HCT116 (cell line): ENCODE measurements at regions not wholly inside any gene's neighbourhood (a gene's known extent, or its start where the extent isn't known, plus 50 kb on each side); places are given as distances from the start of the nearest gene placed in this dataset.

Experiments
- ATAC-seq: fragments of 200-7000 bp; cut with Tn5 transposase; 2 replicates; pipeline ENCODE4 v1.9.1; 2020; ENCODE audit warnings: mild to moderate bottlenecking, moderate library complexity
- BruUV-seq: library from RNA; stranded (reverse); fragments of 400-500 nt; replicated peaks from 2 replicates; lab custom pipeline; 2021; lab: Mats Ljungman, UMichigan
- CTCF ChIA-PET: fragments of 300-600 bp; sonication (Branson Sonifier 250); formaldehyde crosslinking; loops from one replicate; lab custom pipeline; 2021; ENCODE audit warnings: antibody characterized with exemption; lab: Charles Lee
- POLR2A ChIA-PET: fragments of 300-600, 350-600 bp; sonication (Branson Sonifier 250); formaldehyde crosslinking; loops from one replicate; lab custom pipeline; 2021; ENCODE audit warnings: antibody characterized with exemption; lab: Charles Lee
- RAD21 ChIA-PET, 2 experiments: fragments of 300-600 bp; sonication (Branson Sonifier 250); formaldehyde crosslinking; loops; one replicate each; lab custom pipeline; 2023; ENCODE audit warnings: low total read pairs in 2 of 2; ENCODE audit not compliant: uncharacterized antibody in 2 of 2, unreplicated experiment in 2 of 2, low non-redundant PET in 1 of 2; lab: Charles Lee
- DNase-seq: peaks from one replicate; pipeline ENCODE4 v3.0.0-alpha.2; 2010; ENCODE audit warnings: low read depth, low spot score
- H2AFZ ChIP-seq: fragments of 200-600 bp; shearing (Covaris generic), sonication (generic); 2 replicates; pipeline ENCODE4 v1.6.1; 2017; ENCODE audit warnings: low read depth, mixed run types, mixed read lengths, antibody characterized with exemption, low read length; ENCODE audit not compliant: poor library complexity, severe bottlenecking
- H3K27ac ChIP-seq: 2 replicates; pipeline ENCODE4 v1.5.1; 2012; ENCODE audit warnings: low read depth, low read length
- H3K27me3 ChIP-seq: fragments of 200-600 bp; sonication (generic); 2 replicates; pipeline ENCODE4 v1.6.1; 2016; ENCODE audit warnings: mixed run types, low read length, mixed read lengths; ENCODE audit not compliant: insufficient read depth
- H3K36me3 ChIP-seq, 2 experiments: fragments of 200-500 bp in 1 of 2; fragments of 200-600 bp in 1 of 2; sonication (Bioruptor generic) in 1 of 2; sonication (generic) in 1 of 2; 2 replicates each; pipeline versions ENCODE4 v1.5.1 to v1.6.1; 2014 to 2016; ENCODE audit warnings: low read length in 2 of 2, inconsistent platforms in 1 of 2, mixed read lengths in 1 of 2, mixed run types in 1 of 2; ENCODE audit not compliant: insufficient read depth in 2 of 2, control insufficient read depth in 1 of 2
- H3K4me1 ChIP-seq, 2 experiments: fragments of 200-600 bp in 1 of 2; sonication (generic) in 1 of 2; 2 replicates each; pipeline versions ENCODE4 v1.5.1 to v1.6.1; 2012 to 2017; ENCODE audit warnings: low read length in 2 of 2, inconsistent platforms in 1 of 2, mild to moderate bottlenecking in 1 of 2, mixed read lengths in 1 of 2, mixed run types in 1 of 2, moderate library complexity in 1 of 2; ENCODE audit not compliant: insufficient read depth in 2 of 2, control insufficient read depth in 1 of 2
- H3K4me2 ChIP-seq: fragments of 200-600 bp; sonication (generic); 2 replicates; pipeline ENCODE4 v1.6.1; 2017; ENCODE audit warnings: mixed run types, low read length, mixed read lengths
- H3K4me3 ChIP-seq, 2 experiments: fragments of 200-600 bp in 1 of 2; sonication (generic) in 1 of 2; replicated peaks in 1 of 2; 2 replicates each; pipeline ENCODE4 v1.5.1; 2011 to 2016; ENCODE audit warnings: low read length in 2 of 2, control low read depth in 1 of 2, low read depth in 1 of 2, mild to moderate bottlenecking in 1 of 2, mixed read lengths in 1 of 2, mixed run types in 1 of 2
- H3K79me2 ChIP-seq: fragments of 200-600 bp; sonication (generic); 2 replicates; pipeline ENCODE4 v1.6.1; 2017; ENCODE audit warnings: mild to moderate bottlenecking, mixed run types, low read length, moderate library complexity, mixed read lengths; ENCODE audit not compliant: insufficient read depth
- H3K9ac ChIP-seq: fragments of 200-600 bp; sonication (generic); 2 replicates; pipeline ENCODE4 v1.6.1; 2016; ENCODE audit warnings: low read length, mixed read lengths
- H3K9me2 ChIP-seq: fragments of 200-600 bp; sonication (generic), shearing (Covaris generic); 2 replicates; pipeline ENCODE4 v1.6.1; 2017; ENCODE audit warnings: mixed run types, mild to moderate bottlenecking, moderate library complexity; ENCODE audit not compliant: insufficient read depth
- H3K9me3 ChIP-seq, 2 experiments: fragments of 200-500 bp in 1 of 2; fragments of 200-600 bp in 1 of 2; sonication (Bioruptor generic) in 1 of 2; sonication (generic) in 1 of 2; 2 replicates each; pipeline ENCODE4 v1.6.1; 2014 to 2017; ENCODE audit warnings: low read length in 2 of 2, mixed read lengths in 2 of 2, inconsistent platforms in 1 of 2, low read depth in 1 of 2, mild to moderate bottlenecking in 1 of 2, mixed run types in 1 of 2, moderate library complexity in 1 of 2; ENCODE audit not compliant: control insufficient read depth in 1 of 2, insufficient read depth in 1 of 2
- H4K20me1 ChIP-seq: fragments of 200-600 bp; sonication (generic), shearing (Covaris generic); 2 replicates; pipeline ENCODE4 v1.6.1; 2017; ENCODE audit warnings: mixed run types, mild to moderate bottlenecking, moderate library complexity; ENCODE audit not compliant: insufficient read depth
- CBX3 ChIP-seq: IDR thresholded peaks from 2 replicates; pipeline ENCODE4 v1.6.1; 2012; ENCODE audit warnings: low read depth
- CEBPB ChIP-seq: IDR thresholded peaks from 2 replicates; pipeline ENCODE4 v1.6.1; 2012; ENCODE audit warnings: low read depth
- CTCF ChIP-seq, 3 experiments: fragments of 200-600 bp in 1 of 3; sonication (generic) in 1 of 3; IDR thresholded peaks in 2 of 3; conservative IDR thresholded peaks in 1 of 3; 2 replicates each; pipeline ENCODE4 v1.5.1; 2012 to 2017; ENCODE audit warnings: low read depth in 2 of 3, low read length in 2 of 3, antibody characterized with exemption in 1 of 3, borderline replicate concordance in 1 of 3, control low read depth in 1 of 3, mild to moderate bottlenecking in 1 of 3, mixed read lengths in 1 of 3, mixed run types in 1 of 3, moderate library complexity in 1 of 3; ENCODE audit not compliant: insufficient read depth in 1 of 3
- ELF1 ChIP-seq: IDR thresholded peaks from 2 replicates; pipeline ENCODE4 v1.6.1; 2012; ENCODE audit warnings: low read depth, borderline replicate concordance
- EZH2 ChIP-seq: fragments of 200-600 bp; sonication (generic); IDR thresholded peaks from 2 replicates; pipeline ENCODE4 v1.6.1; 2017; ENCODE audit warnings: antibody characterized with exemption, mixed run types
- EZH2phosphoT487 ChIP-seq: fragments of 200-600 bp; IDR thresholded peaks from 2 replicates; pipeline ENCODE4 v1.6.1; 2018; ENCODE audit warnings: antibody characterized with exemption, borderline replicate concordance
- FOSL1 ChIP-seq: IDR thresholded peaks from 2 replicates; pipeline ENCODE4 v1.6.1; 2012; ENCODE audit warnings: low read depth
- JUND ChIP-seq: IDR thresholded peaks from 2 replicates; pipeline ENCODE4 v1.6.1; 2012
- MAX ChIP-seq: IDR thresholded peaks from 2 replicates; pipeline ENCODE4 v1.6.1; 2012
- REST ChIP-seq: IDR thresholded peaks from 2 replicates; pipeline ENCODE4 v1.6.1; 2012; ENCODE audit warnings: low read depth
- ZBTB33 ChIP-seq: IDR thresholded peaks from 2 replicates; pipeline ENCODE4 v1.6.1; 2011; ENCODE audit warnings: mild to moderate bottlenecking, low read length, moderate library complexity; ENCODE audit not compliant: insufficient replicate concordance; ENCODE audit errors: extremely low read depth
- ZFX ChIP-seq: fragments of 450-650 bp; IDR thresholded peaks from 2 replicates; pipeline ENCODE4 v1.6.1; 2017
- ZNF274 ChIP-seq: fragments of 200-500 bp; sonication (Bioruptor generic); IDR thresholded peaks from 2 replicates; pipeline ENCODE4 v1.6.1; 2014; ENCODE audit warnings: mild to moderate bottlenecking, low read depth, low read length, inconsistent platforms
- intact Hi-C: fragments of 100-400 bp; cut with micrococcal nuclease; formaldehyde crosslinking; loops from 2 replicates; pipeline ENCODE4 v1.10.0; 2022

- no peak for ATAC-seq
- H3K36me3 ChIP-seq = no peaks in the 10 kb centered on the region
- no peak overlapping the region for H3K27ac ChIP-seq
- no TSS peak for BruUV-seq
- no peak overlapping the region for H3K4me3 ChIP-seq
- RAD21 ChIA-PET = no interaction called here
- no peaks in the 10 kb centered on the region for H3K4me1 ChIP-seq
- H3K9me2 ChIP-seq = no peaks in the 10 kb centered on the region
- H3K27me3 ChIP-seq = no peaks in the 10 kb centered on the region
- no peaks in the 10 kb centered on the region for H3K79me2 ChIP-seq
- no peak overlapping the region for H2AFZ ChIP-seq
- no peak for DNase-seq
- intact Hi-C loops = no loop called here
- H3K4me2 ChIP-seq = no peak overlapping the region
- POLR2A ChIA-PET = no interaction called here
- CTCF ChIA-PET = no interaction called here
- H3K9me3 ChIP-seq = no peaks in the 10 kb centered on the region
- no peak for TF ChIP-seq ZBTB33
- no peak for TF ChIP-seq CTCF (IDR thresholded peaks at IDR 0.05 in 2 of 3, conservative IDR thresholded peaks at IDR 0.05 in 1 of 3; ENCODE audit: borderline replicate concordance in 1 of 3, insufficient read depth in 1 of 3, low read depth in 2 of 3, low read length in 2 of 3)
- TF ChIP-seq CBX3 = no peak
- no peak for TF ChIP-seq ZFX
- no peak for TF ChIP-seq CEBPB
- no peak for TF ChIP-seq MAX
- no peak for TF ChIP-seq REST
- TF ChIP-seq ZNF274 = no peak
- no peak for TF ChIP-seq JUND
- TF ChIP-seq FOSL1 = no peak
- no peak for TF ChIP-seq EZH2
- no peak for TF ChIP-seq ELF1
- TF ChIP-seq EZH2phosphoT487 = no peak
- no peak overlapping the region for H3K9ac ChIP-seq
- H4K20me1 ChIP-seq = no peaks in the 10 kb centered on the region
Measured at GRCh38 chr1:81068726-81069125, 732.0 kb upstream of the ADGRL2 start.
